Activated CD8-positive, alpha-beta memory T cell treated with anti-CD3 and anti-CD28 coated beads, Interleukin-2, amount 10 ng/mL, durations not matched to agents 7 days and 5 days (primary cell): ENCODE measurements at regions not wholly inside any gene's neighbourhood (a gene's known extent, or its start where the extent isn't known, plus 50 kb on each side); places are given as distances from the start of the nearest gene placed in this dataset.

Source experiments
- ATAC-seq: fragments of 150-1000 bp; cut with Tn5 transposase; one replicate; pipeline ENCODE4 v1.10.0; 2021; ENCODE audit warnings: moderate library complexity
- CTCF ChIA-PET: fragments of 350-600 bp; sonication (Branson Sonifier 250); formaldehyde crosslinking; loops from one replicate; lab custom pipeline; 2021; ENCODE audit warnings: antibody characterized with exemption; lab: Charles Lee
- DNase-seq: peaks from one replicate; pipeline ENCODE4 v3.0.0-alpha.2; 2020
- H3K27ac Mint-ChIP-seq: one replicate; pipeline ENCODE4 v1.8.0; 2021; ENCODE audit warnings: mild to moderate bottlenecking, mixed read lengths
- H3K27me3 Mint-ChIP-seq: one replicate; pipeline ENCODE4 v1.8.0; 2021; ENCODE audit warnings: mixed read lengths
- H3K36me3 Mint-ChIP-seq: one replicate; pipeline ENCODE4 v1.8.0; 2021; ENCODE audit warnings: mild to moderate bottlenecking, mixed read lengths
- H3K4me1 Mint-ChIP-seq: one replicate; pipeline ENCODE4 v1.8.0; 2021; ENCODE audit warnings: mixed read lengths
- H3K4me3 Mint-ChIP-seq: one replicate; pipeline ENCODE4 v1.8.0; 2021; ENCODE audit warnings: mild to moderate bottlenecking, moderate library complexity, mixed read lengths
- H3K9me3 Mint-ChIP-seq: one replicate; pipeline ENCODE4 v1.8.0; 2022; ENCODE audit warnings: low read depth, mixed read lengths

DNA sequence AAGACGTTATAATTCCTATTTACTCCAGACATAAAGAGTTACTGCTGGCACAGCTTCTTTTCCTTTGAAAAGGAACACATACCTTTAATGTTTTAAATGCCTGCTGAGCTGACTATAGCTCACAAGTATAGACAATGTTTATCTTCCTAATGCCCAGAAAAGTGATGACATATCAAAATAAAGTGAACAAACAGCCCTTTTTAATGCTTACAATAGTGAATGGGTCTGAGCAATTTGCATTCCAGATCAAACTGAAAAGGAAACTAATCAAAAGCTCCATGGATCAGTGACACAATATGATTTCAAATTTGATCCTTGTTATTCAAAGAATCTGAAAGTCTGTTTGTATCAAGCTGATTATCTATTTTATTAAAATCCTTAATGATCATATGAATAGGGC is 233.6 kb upstream of the SEMA3E start:
- no peaks in the 10 kb centered on the region for H3K27me3 Mint-ChIP-seq
- H3K27ac Mint-ChIP-seq, result no peak overlapping the region
- H3K4me3 Mint-ChIP-seq, result no peak overlapping the region
- H3K36me3 Mint-ChIP-seq, result no peaks in the 10 kb centered on the region
- peaks cover 2% of the 10 kb centered on the region for H3K9me3 Mint-ChIP-seq
- ATAC-seq (no peak), DNase-seq (no peak)
- H3K4me1 Mint-ChIP-seq, result no peaks in the 10 kb centered on the region
- CTCF ChIA-PET, result no interaction called here

DNA sequence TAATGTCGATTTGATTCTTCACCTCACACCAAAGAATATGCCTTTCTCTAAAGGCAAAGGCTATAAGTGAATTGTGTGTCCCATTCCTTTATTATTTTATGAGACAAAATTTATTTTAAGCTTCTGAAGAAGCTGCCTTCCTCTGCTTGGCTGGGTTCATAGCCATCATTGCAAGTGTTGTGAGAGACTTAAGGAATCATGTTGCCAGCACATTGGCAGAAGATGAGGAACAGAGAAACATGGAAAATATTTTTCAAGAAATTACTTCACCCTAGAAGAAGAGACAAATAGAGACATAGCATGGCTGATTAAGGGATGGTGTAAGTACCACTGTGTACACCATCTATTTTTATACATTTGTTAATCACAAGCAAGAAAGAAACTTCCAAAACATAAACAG is 230.1 kb upstream of the SEMA3E start:
- CTCF ChIA-PET, result no interaction called here
- ATAC-seq (no peak), DNase-seq (no peak)
- Mint-ChIP-seq H3K9me3 (peaks cover 2% of the 10 kb centered on the region), H3K4me3 (no peak overlapping the region), H3K27ac (no peak overlapping the region), H3K4me1 (no peaks in the 10 kb centered on the region), H3K27me3 (no peaks in the 10 kb centered on the region), H3K36me3 (no peaks in the 10 kb centered on the region)

DNA sequence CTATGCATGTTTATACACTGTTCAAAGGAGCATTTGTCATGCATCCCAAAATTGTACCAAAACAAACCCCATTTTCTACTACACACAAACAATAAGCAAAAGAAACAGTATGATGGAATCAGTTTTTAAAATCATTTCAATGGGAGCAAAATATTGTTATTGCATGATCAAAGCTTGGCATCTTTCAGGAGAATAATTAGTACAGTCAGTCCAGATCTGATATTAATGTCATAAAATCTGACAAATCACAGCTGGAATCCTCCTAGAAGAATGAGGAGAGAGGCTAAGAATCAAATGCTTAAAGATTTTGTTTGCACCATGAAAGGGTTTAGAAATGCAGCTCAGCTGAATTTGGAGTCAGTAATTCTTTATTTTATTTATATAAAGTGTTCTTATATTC is 229.7 kb upstream of the SEMA3E start:
- DNase-seq, result no peak
- H3K27ac Mint-ChIP-seq, result no peak overlapping the region
- no peaks in the 10 kb centered on the region for H3K36me3 Mint-ChIP-seq
- no peak overlapping the region for H3K4me3 Mint-ChIP-seq
- CTCF ChIA-PET, result no interaction called here
- ATAC-seq, result no peak
- no peaks in the 10 kb centered on the region for H3K27me3 Mint-ChIP-seq
- H3K9me3 Mint-ChIP-seq, result peaks cover 6% of the 10 kb centered on the region
- H3K4me1 Mint-ChIP-seq, result no peaks in the 10 kb centered on the region

DNA sequence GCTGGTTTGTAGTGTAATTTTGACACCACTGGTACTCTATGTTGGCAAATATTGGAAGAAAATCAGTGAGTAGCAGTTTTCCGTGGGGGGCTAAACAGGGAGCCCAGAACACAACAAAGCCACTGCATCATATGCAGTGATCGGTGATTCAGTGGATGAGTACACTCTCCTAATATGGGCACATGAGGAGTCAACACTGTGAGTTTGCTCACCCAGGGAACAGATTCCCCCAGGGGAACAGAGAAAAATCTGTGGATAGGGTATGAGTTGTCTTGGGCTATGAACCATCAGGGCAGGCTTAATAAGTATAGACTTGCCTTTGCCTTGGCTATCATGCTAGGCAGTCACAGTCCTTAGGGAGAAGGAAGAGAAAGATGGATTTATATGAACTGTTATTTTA is 227.7 kb upstream of the SEMA3E start:
- H3K9me3 Mint-ChIP-seq, result peaks cover 6% of the 10 kb centered on the region
- no peaks in the 10 kb centered on the region for H3K36me3 Mint-ChIP-seq
- no peak overlapping the region for H3K4me3 Mint-ChIP-seq
- CTCF ChIA-PET, result no interaction called here
- no peak overlapping the region for H3K27ac Mint-ChIP-seq
- ATAC-seq (no peak), DNase-seq (no peak)
- H3K4me1 Mint-ChIP-seq, result no peaks in the 10 kb centered on the region
- H3K27me3 Mint-ChIP-seq, result no peaks in the 10 kb centered on the region

DNA sequence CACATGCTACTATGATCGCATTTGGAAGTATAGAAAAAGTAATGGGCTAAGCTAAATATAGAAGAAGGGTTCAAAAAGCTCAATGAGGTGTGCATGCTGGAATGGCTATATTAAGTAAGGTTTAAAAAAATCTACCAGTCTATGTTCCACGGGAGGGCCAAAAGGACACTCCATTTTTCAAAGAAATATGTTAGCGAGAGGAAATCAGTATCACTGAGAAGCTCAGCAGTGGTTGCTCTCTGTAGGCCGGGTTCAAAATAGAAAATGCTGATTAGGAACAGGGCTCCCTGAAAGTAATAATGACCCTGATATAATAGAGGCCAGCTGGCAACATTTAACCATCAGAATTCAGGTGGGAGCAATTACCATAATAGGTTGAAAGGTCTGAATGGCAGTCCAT is 224.5 kb upstream of the SEMA3E start:
- H3K4me1 Mint-ChIP-seq, result no peaks in the 10 kb centered on the region
- no peaks in the 10 kb centered on the region for H3K27me3 Mint-ChIP-seq
- CTCF ChIA-PET, result no interaction called here
- no peak overlapping the region for H3K4me3 Mint-ChIP-seq
- H3K27ac Mint-ChIP-seq, result no peak overlapping the region
- ATAC-seq (no peak), DNase-seq (no peak)
- H3K9me3 Mint-ChIP-seq, result peaks cover 6% of the 10 kb centered on the region
- no peaks in the 10 kb centered on the region for H3K36me3 Mint-ChIP-seq

DNA sequence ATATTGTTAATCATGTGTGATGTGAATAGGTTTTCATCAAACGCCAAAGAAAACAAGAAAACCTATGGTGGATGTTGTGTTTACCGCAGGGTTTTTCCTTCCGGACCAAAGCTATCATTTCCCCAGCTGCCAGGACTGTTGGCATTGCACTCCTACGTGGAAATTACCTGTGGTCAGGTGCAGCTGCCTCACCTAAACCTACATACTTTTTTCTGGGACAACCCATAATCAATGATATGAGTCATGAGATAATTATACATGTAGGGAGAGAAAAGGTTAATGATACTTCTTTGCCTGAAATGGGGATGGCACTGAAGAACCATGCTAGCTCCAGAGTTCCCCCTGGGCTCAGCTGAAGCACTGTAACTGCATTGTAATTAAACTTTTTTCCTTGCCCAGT is 223.6 kb upstream of the SEMA3E start:
- CTCF ChIA-PET, result no interaction called here

DNA sequence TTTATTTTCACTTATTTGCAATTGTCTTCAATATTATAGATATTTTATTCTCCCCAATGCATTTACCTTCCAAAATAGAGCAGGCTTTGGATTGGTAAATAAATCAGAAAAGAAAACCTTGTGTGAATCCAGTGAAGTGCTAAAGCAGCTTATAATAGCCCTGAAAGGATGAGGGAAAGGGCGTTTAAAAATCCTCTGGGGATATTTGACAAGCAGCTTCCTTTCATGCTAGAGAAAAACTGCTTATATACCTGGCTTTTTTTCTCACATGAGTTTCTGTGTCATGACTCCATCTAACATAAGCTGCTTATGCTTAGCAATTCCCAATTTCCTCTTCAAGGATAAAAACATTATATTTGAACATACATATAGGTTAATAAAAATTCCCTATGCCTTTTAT is 221.6 kb upstream of the SEMA3E start:
- DNase-seq, result no peak
- H3K4me3 Mint-ChIP-seq, result no peak overlapping the region
- no peaks in the 10 kb centered on the region for H3K4me1 Mint-ChIP-seq
- H3K36me3 Mint-ChIP-seq, result no peaks in the 10 kb centered on the region
- no peak overlapping the region for H3K27ac Mint-ChIP-seq
- peaks cover 4% of the 10 kb centered on the region for H3K9me3 Mint-ChIP-seq
- ATAC-seq, result no peak
- CTCF ChIA-PET, result no interaction called here
- no peaks in the 10 kb centered on the region for H3K27me3 Mint-ChIP-seq

More for the DNA sequence above, 223.6 kb upstream of the SEMA3E start:
- Mint-ChIP-seq H3K4me1 (no peaks in the 10 kb centered on the region), H3K9me3 (peaks cover 4% of the 10 kb centered on the region), H3K4me3 (no peak overlapping the region), H3K27me3 (no peaks in the 10 kb centered on the region), H3K36me3 (no peaks in the 10 kb centered on the region), H3K27ac (no peak overlapping the region)
- DNase-seq (no peak), ATAC-seq (no peak)

DNA sequence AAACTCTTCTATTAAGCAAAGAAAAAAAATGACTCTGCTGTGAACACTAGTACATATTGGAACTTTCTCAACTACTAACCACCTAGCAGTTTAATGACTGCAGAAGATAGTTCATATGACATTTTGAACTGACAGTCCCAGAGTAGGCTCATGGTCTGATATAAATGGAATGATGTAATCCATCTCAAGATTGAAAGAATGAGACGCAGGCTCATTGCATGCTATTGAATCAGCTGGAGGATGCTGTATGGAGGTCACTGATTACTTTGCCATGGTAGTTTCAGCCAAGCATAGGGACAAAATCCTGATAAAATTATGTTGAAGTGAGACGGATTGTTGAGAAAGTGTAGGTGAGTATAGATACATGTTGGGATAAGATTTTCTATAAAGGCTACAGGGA is 217.6 kb upstream of the SEMA3E start:
- CTCF ChIA-PET, result no interaction called here
- no peaks in the 10 kb centered on the region for H3K36me3 Mint-ChIP-seq
- H3K4me3 Mint-ChIP-seq, result no peak overlapping the region
- no peaks in the 10 kb centered on the region for H3K4me1 Mint-ChIP-seq
- no peak for DNase-seq
- H3K27me3 Mint-ChIP-seq, result no peaks in the 10 kb centered on the region
- ATAC-seq, result no peak
- H3K27ac Mint-ChIP-seq, result no peak overlapping the region
- H3K9me3 Mint-ChIP-seq, result peaks cover 3% of the 10 kb centered on the region

DNA sequence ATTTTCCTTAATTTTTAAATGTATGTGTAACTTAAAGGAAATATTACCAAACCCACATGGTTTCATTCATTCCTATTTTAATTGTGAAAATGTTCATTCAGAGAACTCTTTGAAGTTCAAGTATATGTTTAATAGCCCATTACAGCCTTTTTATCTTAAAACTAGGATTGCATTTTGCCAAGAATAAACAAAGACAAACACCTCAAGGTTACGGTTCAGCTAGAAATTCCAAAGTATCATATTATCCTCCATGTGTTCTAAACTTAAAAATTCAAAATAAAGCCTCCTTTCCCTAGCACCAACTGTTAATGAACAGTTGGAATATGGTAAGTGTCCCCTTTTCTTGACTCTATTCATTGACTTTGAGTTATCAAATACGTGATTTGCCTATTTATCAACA is 215.6 kb upstream of the SEMA3E start:
- H3K4me3 Mint-ChIP-seq, result no peak overlapping the region
- H3K36me3 Mint-ChIP-seq, result no peaks in the 10 kb centered on the region
- H3K27me3 Mint-ChIP-seq, result no peaks in the 10 kb centered on the region
- no peak overlapping the region for H3K27ac Mint-ChIP-seq
- H3K4me1 Mint-ChIP-seq, result no peaks in the 10 kb centered on the region
- peaks cover 3% of the 10 kb centered on the region for H3K9me3 Mint-ChIP-seq
- ATAC-seq (no peak), DNase-seq (no peak)
- CTCF ChIA-PET, result no interaction called here

DNA sequence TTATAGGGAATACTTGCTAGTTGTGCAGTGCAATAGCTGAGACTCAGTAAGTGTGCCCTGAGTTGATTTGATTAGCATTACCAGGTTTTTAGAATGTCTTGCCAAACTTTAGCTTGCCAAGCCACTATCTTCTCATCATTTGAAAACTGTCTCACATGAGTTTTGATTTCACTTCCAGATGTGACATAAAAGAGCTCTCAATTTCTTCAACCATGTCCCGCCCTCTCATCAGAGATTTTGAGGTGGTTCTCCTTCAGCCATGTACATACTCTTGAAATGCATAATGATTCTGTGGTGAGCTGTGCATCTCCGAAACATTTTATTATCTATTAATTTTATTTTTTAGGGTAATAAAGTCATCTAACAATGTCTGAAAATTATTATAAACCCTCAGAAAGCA is 215.0 kb upstream of the SEMA3E start:
- no peak for ATAC-seq
- Mint-ChIP-seq H3K36me3 (no peaks in the 10 kb centered on the region), H3K27ac (no peak overlapping the region), H3K27me3 (no peaks in the 10 kb centered on the region), H3K4me3 (no peak overlapping the region), H3K9me3 (peaks cover 3% of the 10 kb centered on the region), H3K4me1 (no peaks in the 10 kb centered on the region)
- CTCF ChIA-PET, result no interaction called here
- no peak for DNase-seq

DNA sequence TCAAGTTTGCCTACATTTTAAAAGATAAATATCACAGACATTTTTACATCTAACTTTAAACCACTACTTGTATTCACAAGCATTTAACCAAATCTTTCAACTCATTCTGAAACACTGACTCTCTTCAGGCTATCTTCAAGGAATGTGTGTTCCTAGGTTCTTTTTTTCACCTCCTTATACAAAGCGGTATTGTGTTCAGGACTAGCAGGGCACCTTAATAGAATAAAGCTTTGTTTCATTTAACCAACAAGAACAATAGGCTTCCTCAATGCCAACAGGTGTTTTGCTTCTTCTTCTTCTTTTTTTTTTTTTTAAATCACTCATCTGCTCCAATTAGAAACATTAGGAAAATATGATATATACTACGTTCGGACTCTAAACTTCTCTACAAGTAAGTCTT is 212.9 kb upstream of the SEMA3E start:
- no peak for ATAC-seq

DNA sequence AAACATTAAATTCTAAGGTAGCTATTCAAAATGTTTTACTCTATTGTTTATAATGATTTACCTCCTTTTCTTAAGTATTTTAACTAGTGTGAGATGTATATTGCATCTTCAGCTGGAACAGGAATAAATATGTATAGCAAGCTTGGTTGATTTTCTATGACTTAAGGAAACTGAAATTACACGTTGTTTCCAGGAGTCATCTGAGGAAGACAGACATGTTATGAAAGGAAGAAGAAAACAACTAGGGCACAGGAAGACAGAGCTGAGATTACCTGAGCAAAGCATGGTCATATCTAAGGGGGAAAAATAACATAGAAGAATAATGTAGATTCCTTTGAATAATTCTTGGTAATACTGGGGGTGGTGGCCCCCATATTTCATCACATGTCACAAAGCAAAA is 210.9 kb upstream of the SEMA3E start:
- peaks cover 5% of the 10 kb centered on the region for H3K9me3 Mint-ChIP-seq
- H3K27me3 Mint-ChIP-seq, result no peaks in the 10 kb centered on the region
- no peaks in the 10 kb centered on the region for H3K36me3 Mint-ChIP-seq
- CTCF ChIA-PET, result no interaction called here
- ATAC-seq (no peak), DNase-seq (no peak)
- no peak overlapping the region for H3K4me3 Mint-ChIP-seq
- no peak overlapping the region for H3K27ac Mint-ChIP-seq
- no peaks in the 10 kb centered on the region for H3K4me1 Mint-ChIP-seq

More for the DNA sequence above, 212.9 kb upstream of the SEMA3E start:
- Mint-ChIP-seq H3K27ac (no peak overlapping the region), H3K4me3 (no peak overlapping the region), H3K36me3 (no peaks in the 10 kb centered on the region), H3K27me3 (no peaks in the 10 kb centered on the region), H3K9me3 (peaks cover 3% of the 10 kb centered on the region), H3K4me1 (no peaks in the 10 kb centered on the region)
- CTCF ChIA-PET, result no interaction called here
- no peak for DNase-seq

DNA sequence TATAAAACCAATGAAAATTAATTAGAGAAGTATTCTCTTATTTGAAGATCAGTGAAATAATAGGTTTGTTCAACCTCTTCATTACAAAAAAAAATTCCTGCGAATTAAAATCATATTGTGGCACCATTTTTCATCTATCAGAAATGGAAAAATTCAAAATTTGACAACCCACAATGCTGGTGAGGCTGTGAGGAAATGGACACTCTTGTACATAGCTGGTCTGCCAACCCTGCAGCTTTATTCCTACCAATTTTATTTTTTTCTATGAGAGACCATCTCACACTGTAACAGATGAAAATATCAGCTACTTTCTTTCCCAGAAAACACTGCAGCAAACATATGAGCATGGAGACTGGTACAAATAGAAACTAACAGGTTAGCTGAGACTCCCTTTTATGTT is 208.8 kb upstream of the SEMA3E start:
- Mint-ChIP-seq H3K27me3 (no peaks in the 10 kb centered on the region), H3K4me1 (no peaks in the 10 kb centered on the region), H3K36me3 (no peaks in the 10 kb centered on the region), H3K4me3 (no peak overlapping the region), H3K27ac (no peak overlapping the region), H3K9me3 (peaks cover 2% of the 10 kb centered on the region)
- ATAC-seq (no peak), DNase-seq (no peak)
- CTCF ChIA-PET, result no interaction called here

DNA sequence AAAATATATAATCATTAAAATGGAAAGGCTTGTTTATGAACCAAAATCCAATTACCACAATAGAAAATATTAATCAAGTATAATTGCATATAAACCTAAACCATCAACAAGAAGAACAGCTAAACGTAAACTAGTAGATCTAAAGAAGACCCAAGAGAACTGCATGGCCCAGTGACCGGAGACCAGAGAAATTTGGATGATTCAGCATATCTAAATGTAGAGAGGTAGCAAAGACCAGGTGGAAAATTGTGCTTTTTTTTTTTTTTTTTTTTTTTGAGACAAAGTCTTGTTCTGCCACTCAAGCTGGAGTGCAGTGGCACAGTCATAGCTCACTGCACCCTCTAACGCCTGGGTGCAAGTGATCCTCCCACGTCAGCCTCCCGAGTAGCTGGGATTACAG is 207.2 kb upstream of the SEMA3E start:
- Mint-ChIP-seq H3K4me1 (no peaks in the 10 kb centered on the region), H3K9me3 (peaks cover 2% of the 10 kb centered on the region), H3K4me3 (no peak overlapping the region), H3K36me3 (no peaks in the 10 kb centered on the region), H3K27ac (no peak overlapping the region), H3K27me3 (no peaks in the 10 kb centered on the region)
- CTCF ChIA-PET, result interaction anchor here (1.2 kb wide), 1 partner anchor 12 kb away, joined by 4 read pairs; no protein-coding TSS in a partner anchor
- DNase-seq (no peak), ATAC-seq (no peak)

DNA sequence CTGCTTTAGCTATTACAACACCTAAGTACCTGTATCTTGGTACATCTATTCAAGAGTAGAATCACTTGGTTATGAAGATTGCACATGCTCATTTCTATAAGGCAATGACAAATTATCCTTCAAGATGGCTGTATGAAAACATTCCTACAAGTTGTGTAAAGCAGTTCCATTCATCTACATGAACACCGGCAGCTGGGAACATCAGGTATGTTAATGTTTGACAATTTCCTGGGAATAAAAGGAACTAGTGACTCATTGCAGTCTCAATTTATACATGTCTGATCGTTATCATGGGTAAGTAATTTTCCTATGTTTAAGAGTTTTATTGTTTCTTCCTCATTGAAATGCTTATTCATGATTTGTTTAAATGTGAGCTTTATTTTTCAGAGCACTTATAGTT is 203.2 kb upstream of the SEMA3E start:
- no peaks in the 10 kb centered on the region for H3K36me3 Mint-ChIP-seq
- H3K4me1 Mint-ChIP-seq, result no peaks in the 10 kb centered on the region
- peaks cover 2% of the 10 kb centered on the region for H3K9me3 Mint-ChIP-seq
- DNase-seq (no peak), ATAC-seq (no peak)
- no peak overlapping the region for H3K4me3 Mint-ChIP-seq
- H3K27me3 Mint-ChIP-seq, result no peaks in the 10 kb centered on the region
- CTCF ChIA-PET, result no interaction called here
- no peak overlapping the region for H3K27ac Mint-ChIP-seq
